H1 (cell line): ENCODE measurements at regions not wholly inside any gene's neighbourhood (a gene's known extent, or its start where the extent isn't known, plus 50 kb on each side); places are given as distances from the start of the nearest gene placed in this dataset.

Source experiments
- CTCF ChIA-PET: fragments of 300-600 bp; sonication (Branson Sonifier 250); formaldehyde crosslinking; loops from one replicate; lab custom pipeline; 2021; ENCODE audit not compliant: partially characterized antibody; lab: Charles Lee
- POLR2A ChIA-PET: fragments of 300-600 bp; sonication (Branson Sonifier 250); formaldehyde crosslinking; loops from one replicate; lab custom pipeline; 2021; ENCODE audit warnings: inconsistent platforms; ENCODE audit not compliant: partially characterized antibody; lab: Charles Lee
- DNase-seq, 2 experiments: peaks; one replicate each; pipeline versions ENCODE4 v3.0.0 to v3.0.0-alpha.2; 2010 to 2022; ENCODE audit warnings: low spot score in 2 of 2, low read depth in 1 of 2, mixed read lengths in 1 of 2
- FAIRE-seq: peaks from 2 replicates; lab custom pipeline; 2011; peaks lifted over from hg19 to GRCh38; lab: Jason Lieb, UNC
- H2AFZ ChIP-seq: 2 replicates; pipeline ENCODE4 v1.8.1; 2012; ENCODE audit warnings: low read length, inconsistent platforms
- H2AK5ac ChIP-seq: 2 replicates; pipeline ENCODE4 v1.6.1; 2013; ENCODE audit warnings: low read depth, low read length
- H2BK120ac ChIP-seq: replicated peaks from 2 replicates; pipeline ENCODE3; 2013; ENCODE audit warnings: low read depth, low read length, inconsistent platforms
- H2BK12ac ChIP-seq: 2 replicates; pipeline ENCODE4 v1.6.1; 2013; ENCODE audit warnings: low read depth, low read length
- H2BK15ac ChIP-seq: 2 replicates; pipeline ENCODE4 v1.6.1; 2013; ENCODE audit warnings: low read length
- H2BK20ac ChIP-seq: 2 replicates; pipeline ENCODE4 v1.6.1; 2013; ENCODE audit warnings: low read length
- H2BK5ac ChIP-seq: 2 replicates; pipeline ENCODE4 v1.6.1; 2013; ENCODE audit warnings: low read depth, low read length
- H3K14ac ChIP-seq: 2 replicates; pipeline ENCODE4 v1.6.1; 2013; ENCODE audit warnings: inconsistent platforms; ENCODE audit not compliant: insufficient read length
- H3K18ac ChIP-seq: 2 replicates; pipeline ENCODE4 v1.6.1; 2013; ENCODE audit warnings: low read length; ENCODE audit errors: extremely low read depth
- H3K23ac ChIP-seq: 2 replicates; pipeline ENCODE4 v1.6.1; 2013; ENCODE audit warnings: inconsistent platforms; ENCODE audit not compliant: insufficient read length
- H3K23me2 ChIP-seq: 2 replicates; pipeline ENCODE4 v1.6.1; 2013; ENCODE audit warnings: low read depth, low read length
- H3K27ac ChIP-seq: 2 replicates; pipeline ENCODE4 v1.6.1; 2011; ENCODE audit warnings: low read depth, low read length, inconsistent platforms
- H3K27me3 ChIP-seq, 4 experiments: replicated peaks in 1 of 4; 1 replicate in 1 of 4; 2 replicates in 3 of 4; pipeline versions ENCODE4 v1.6.1 to v1.8.1; 2011 to 2013; ENCODE audit warnings: low read length in 3 of 4, mild to moderate bottlenecking in 3 of 4, inconsistent platforms in 2 of 4, mixed read lengths in 2 of 4, moderate library complexity in 1 of 4; ENCODE audit not compliant: control insufficient read depth in 3 of 4, insufficient read depth in 3 of 4; ENCODE audit errors: extremely low read depth in 1 of 4
- H3K36me3 ChIP-seq, 4 experiments: 2 replicates each; pipeline versions ENCODE4 v1.6.1 to v1.8.1; 2011 to 2013; ENCODE audit warnings: mild to moderate bottlenecking in 4 of 4, low read length in 3 of 4, moderate library complexity in 2 of 4, control low read depth in 1 of 4, inconsistent platforms in 1 of 4; ENCODE audit not compliant: insufficient read depth in 4 of 4, control insufficient read depth in 2 of 4
- H3K4ac ChIP-seq: replicated peaks from 2 replicates; pipeline ENCODE3; 2013; ENCODE audit warnings: low read length, low read depth, mixed read lengths, inconsistent platforms; ENCODE audit not compliant: insufficient read length
- H3K4me1 ChIP-seq, 4 experiments: replicated peaks in 1 of 4; 1 replicate in 1 of 4; 2 replicates in 3 of 4; pipeline versions ENCODE4 v1.6.1 to v1.8.1; 2011 to 2013; ENCODE audit warnings: low read length in 3 of 4, inconsistent platforms in 2 of 4, mixed read lengths in 1 of 4; ENCODE audit not compliant: insufficient read depth in 4 of 4, control insufficient read depth in 3 of 4
- H3K4me2 ChIP-seq, 2 experiments: 2 replicates each; pipeline versions ENCODE4 v1.6.1 to v1.8.1; 2011 to 2013; ENCODE audit warnings: low read depth in 2 of 2, low read length in 2 of 2, control low read depth in 1 of 2, inconsistent platforms in 1 of 2, mild to moderate bottlenecking in 1 of 2; ENCODE audit not compliant: insufficient read depth in 1 of 2
- H3K4me3 ChIP-seq, 4 experiments: fragments of 200-600, 300-600 bp in 1 of 4; sonication (generic), shearing (Covaris generic), sonication (Bioruptor Twin) in 1 of 4; 2 replicates each; pipeline versions ENCODE4 v1.5.1 to v1.8.1; 2011 to 2016; ENCODE audit warnings: low read length in 4 of 4, low read depth in 3 of 4, control low read depth in 2 of 4, inconsistent platforms in 2 of 4, mild to moderate bottlenecking in 2 of 4, mixed read lengths in 1 of 4, moderate library complexity in 1 of 4; ENCODE audit not compliant: insufficient read depth in 2 of 4; ENCODE audit errors: extremely low read depth in 1 of 4
- H3K56ac ChIP-seq: replicated peaks from 2 replicates; pipeline ENCODE3; 2013; ENCODE audit warnings: low read depth, mild to moderate bottlenecking, mixed read lengths, low read length, inconsistent platforms; ENCODE audit not compliant: insufficient read length
- H3K79me1 ChIP-seq: 2 replicates; pipeline ENCODE4 v1.6.1; 2013; ENCODE audit warnings: low read depth, low read length, control low read depth
- H3K79me2 ChIP-seq, 2 experiments: 2 replicates each; pipeline versions ENCODE4 v1.6.1 to v1.8.1; 2012 to 2013; ENCODE audit warnings: low read length in 2 of 2, mild to moderate bottlenecking in 2 of 2, inconsistent platforms in 1 of 2; ENCODE audit not compliant: insufficient read depth in 2 of 2, control insufficient read depth in 1 of 2
- H3K9ac ChIP-seq, 4 experiments: replicated peaks in 1 of 4; 1 replicate in 1 of 4; 2 replicates in 3 of 4; pipeline versions ENCODE4 v1.6.1 to v1.8.1; 2011 to 2013; ENCODE audit warnings: low read depth in 3 of 4, low read length in 3 of 4, control low read depth in 2 of 4, mild to moderate bottlenecking in 2 of 4, moderate library complexity in 2 of 4, inconsistent platforms in 1 of 4; ENCODE audit errors: extremely low read depth in 1 of 4
- H3K9me3 ChIP-seq, 2 experiments: 2 replicates each; pipeline versions ENCODE4 v1.6.1 to v1.8.1; 2012 to 2013; ENCODE audit warnings: mild to moderate bottlenecking in 2 of 2, moderate library complexity in 2 of 2, control low read depth in 1 of 2, inconsistent platforms in 1 of 2, low read depth in 1 of 2, low read length in 1 of 2, mixed read lengths in 1 of 2; ENCODE audit not compliant: insufficient read depth in 2 of 2
- H4K20me1 ChIP-seq, 2 experiments: replicated peaks in 1 of 2; 2 replicates each; pipeline versions ENCODE3 to v1.8.1; 2011 to 2013; ENCODE audit warnings: inconsistent platforms in 2 of 2, low read length in 2 of 2, mild to moderate bottlenecking in 1 of 2; ENCODE audit not compliant: insufficient read depth in 2 of 2, control insufficient read depth in 1 of 2
- H4K5ac ChIP-seq: 2 replicates; pipeline ENCODE4 v1.6.1; 2013; ENCODE audit warnings: low read length, low read depth, mixed read lengths, inconsistent platforms; ENCODE audit not compliant: insufficient read length
- H4K8ac ChIP-seq: 2 replicates; pipeline ENCODE4 v1.8.0; 2013; ENCODE audit warnings: mild to moderate bottlenecking, moderate library complexity, low read length, inconsistent platforms; ENCODE audit not compliant: insufficient read depth; ENCODE audit errors: extremely low read depth
- H4K91ac ChIP-seq: replicated peaks from 2 replicates; pipeline ENCODE3; 2013; ENCODE audit warnings: low read length, mixed read lengths, inconsistent platforms; ENCODE audit not compliant: insufficient read length
- EGR1 ChIP-seq: IDR thresholded peaks from 2 replicates; pipeline ENCODE4 v1.6.1; 2011; ENCODE audit warnings: low read depth, low read length, borderline replicate concordance
- KDM5A ChIP-seq: fragments of 200-600 bp; IDR thresholded peaks from 2 replicates; pipeline ENCODE4 v1.7.1; 2012; ENCODE audit warnings: mild to moderate bottlenecking, low read length, inconsistent platforms, mixed read lengths
- PHF8 ChIP-seq: fragments of 200-600 bp; sonication (generic); conservative IDR thresholded peaks from 2 replicates; pipeline ENCODE4 v1.7.1; 2012; ENCODE audit warnings: low read depth, mild to moderate bottlenecking, inconsistent platforms, low read length, moderate library complexity
- RFX5 ChIP-seq: IDR thresholded peaks from 2 replicates; pipeline ENCODE4 v1.6.1; 2011; ENCODE audit warnings: low read depth, low read length, improper control_type of control experiment, borderline replicate concordance
- WGBS, 2 experiments: shearing (Covaris generic) in 1 of 2; methylation state at CpG; one replicate each; pipeline versions ENCODE4 v1.1.6 to v1.1.7; 2013 to 2015; ENCODE audit warnings: low lambda C conversion rate in 2 of 2, mixed read lengths in 2 of 2, inconsistent platforms in 1 of 2, low coverage in 1 of 2, missing lambda C conversion rate in 1 of 2; ENCODE audit not compliant: insufficient replicate concordance in 2 of 2, insufficient coverage in 1 of 2, insufficient read length in 1 of 2; ENCODE audit errors: extremely low coverage in 1 of 2, missing lambda C conversion rate in 1 of 2; 5-methylcytosine and 5-hydroxymethylcytosine counted together
- TF ChIP-seq, protein P1 (sequence below), 3 experiments: IDR thresholded peaks; 1 replicate in 2 of 3; 2 replicates in 1 of 3; pipeline versions ENCODE4 v1.5.1 to v1.6.1; 2011; ENCODE audit warnings: low read length in 3 of 3, mild to moderate bottlenecking in 3 of 3, inconsistent platforms in 2 of 3, low read depth in 1 of 3, moderate library complexity in 1 of 3; ENCODE audit not compliant: insufficient read depth in 1 of 3; ENCODE audit errors: control extremely low read depth in 1 of 3

DNA sequence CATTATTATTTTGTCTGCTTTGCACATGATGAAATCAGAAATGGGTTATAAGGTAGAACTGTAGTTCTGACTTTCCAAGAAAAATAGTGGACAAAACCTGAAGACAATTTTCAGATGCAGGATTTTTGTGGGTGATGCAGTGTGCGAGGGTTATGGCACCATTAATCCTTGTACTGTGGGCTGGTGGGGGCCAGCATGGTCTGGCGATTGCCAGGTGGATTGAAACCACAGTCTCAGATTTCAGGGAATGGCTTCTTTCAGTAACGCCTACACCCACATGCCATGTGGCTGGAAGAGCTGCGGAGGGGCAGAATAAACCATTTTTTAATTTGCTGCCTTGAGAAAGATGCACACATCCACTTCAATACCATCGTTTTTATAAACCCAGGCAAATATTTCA is 150.5 kb downstream of the ARSF start:
- H2AK5ac ChIP-seq = no peak overlapping the region
- H3K27me3 ChIP-seq = no peaks in the 10 kb centered on the region
- H3K56ac ChIP-seq = no peak overlapping the region
- H2BK120ac ChIP-seq = no peak overlapping the region
- H3K23me2 ChIP-seq = no peaks in the 10 kb centered on the region
- H2BK20ac ChIP-seq = no peak overlapping the region
- 84% methylated on average over 5 of the region's 5 CpGs; no CpG with 5 or more reads in 1 of the 2 experiments for WGBS, 2 experiments
- H4K8ac ChIP-seq = no peak overlapping the region
- H2BK15ac ChIP-seq = no peak overlapping the region
- H3K4me2 ChIP-seq = no peak overlapping the region
- no peaks in the 10 kb centered on the region for H3K79me2 ChIP-seq
- H3K4me1 ChIP-seq = no peaks in the 10 kb centered on the region
- H2BK12ac ChIP-seq = no peak overlapping the region
- no peaks in the 10 kb centered on the region for H3K36me3 ChIP-seq
- DNase-seq (no peak), FAIRE-seq (no peak)
- H3K4me3 ChIP-seq = no peak overlapping the region
- no peak overlapping the region for H2BK5ac ChIP-seq
- H4K20me1 ChIP-seq = no peaks in the 10 kb centered on the region
- H3K9ac ChIP-seq = no peak overlapping the region
- no peak overlapping the region for H3K4ac ChIP-seq
- no peak overlapping the region for H4K91ac ChIP-seq
- H3K27ac ChIP-seq = no peak overlapping the region
- H4K5ac ChIP-seq = no peak overlapping the region
- H3K9me3 ChIP-seq = no peaks in the 10 kb centered on the region
- ChIA-PET POLR2A (no interaction called here), CTCF (interaction anchor here (0.6 kb wide), 1 partner anchor 323 kb away, joined by 3 read pairs; no protein-coding TSS in a partner anchor)
- H3K79me1 ChIP-seq = no peaks in the 10 kb centered on the region
- H3K14ac ChIP-seq = no peak overlapping the region
- H3K18ac ChIP-seq = no peak overlapping the region
- H3K23ac ChIP-seq = no peak overlapping the region
- TF ChIP-seq RFX5 = no peak
- no peak for TF ChIP-seq PHF8
- TF ChIP-seq EGR1 = no peak
- TF ChIP-seq, protein P1, sequence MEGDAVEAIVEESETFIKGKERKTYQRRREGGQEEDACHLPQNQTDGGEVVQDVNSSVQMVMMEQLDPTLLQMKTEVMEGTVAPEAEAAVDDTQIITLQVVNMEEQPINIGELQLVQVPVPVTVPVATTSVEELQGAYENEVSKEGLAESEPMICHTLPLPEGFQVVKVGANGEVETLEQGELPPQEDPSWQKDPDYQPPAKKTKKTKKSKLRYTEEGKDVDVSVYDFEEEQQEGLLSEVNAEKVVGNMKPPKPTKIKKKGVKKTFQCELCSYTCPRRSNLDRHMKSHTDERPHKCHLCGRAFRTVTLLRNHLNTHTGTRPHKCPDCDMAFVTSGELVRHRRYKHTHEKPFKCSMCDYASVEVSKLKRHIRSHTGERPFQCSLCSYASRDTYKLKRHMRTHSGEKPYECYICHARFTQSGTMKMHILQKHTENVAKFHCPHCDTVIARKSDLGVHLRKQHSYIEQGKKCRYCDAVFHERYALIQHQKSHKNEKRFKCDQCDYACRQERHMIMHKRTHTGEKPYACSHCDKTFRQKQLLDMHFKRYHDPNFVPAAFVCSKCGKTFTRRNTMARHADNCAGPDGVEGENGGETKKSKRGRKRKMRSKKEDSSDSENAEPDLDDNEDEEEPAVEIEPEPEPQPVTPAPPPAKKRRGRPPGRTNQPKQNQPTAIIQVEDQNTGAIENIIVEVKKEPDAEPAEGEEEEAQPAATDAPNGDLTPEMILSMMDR (IDR thresholded peaks at IDR 0.05; ENCODE audit: control extremely low read depth in 1 of 3, insufficient read depth in 1 of 3, low read depth in 1 of 3, low read length in 3 of 3) = no peak
- TF ChIP-seq KDM5A = no peak
- no peak overlapping the region for H2AFZ ChIP-seq
